ENCODE measurements at regions not wholly inside any gene's neighbourhood (a gene's known extent, or its start where the extent isn't known, plus 50 kb on each side); places are given as distances from the start of the nearest gene placed in this dataset.

GRCh38 chr6:25175196-25175595 is 104.0 kb upstream of the CARMIL1 start:
- no peak for TF ChIP-seq ARNTL (CRISPR knock-in tag; IDR thresholded peaks at IDR 0.05; ENCODE audit: borderline replicate concordance, low read depth)
- TF ChIP-seq, protein P1, sequence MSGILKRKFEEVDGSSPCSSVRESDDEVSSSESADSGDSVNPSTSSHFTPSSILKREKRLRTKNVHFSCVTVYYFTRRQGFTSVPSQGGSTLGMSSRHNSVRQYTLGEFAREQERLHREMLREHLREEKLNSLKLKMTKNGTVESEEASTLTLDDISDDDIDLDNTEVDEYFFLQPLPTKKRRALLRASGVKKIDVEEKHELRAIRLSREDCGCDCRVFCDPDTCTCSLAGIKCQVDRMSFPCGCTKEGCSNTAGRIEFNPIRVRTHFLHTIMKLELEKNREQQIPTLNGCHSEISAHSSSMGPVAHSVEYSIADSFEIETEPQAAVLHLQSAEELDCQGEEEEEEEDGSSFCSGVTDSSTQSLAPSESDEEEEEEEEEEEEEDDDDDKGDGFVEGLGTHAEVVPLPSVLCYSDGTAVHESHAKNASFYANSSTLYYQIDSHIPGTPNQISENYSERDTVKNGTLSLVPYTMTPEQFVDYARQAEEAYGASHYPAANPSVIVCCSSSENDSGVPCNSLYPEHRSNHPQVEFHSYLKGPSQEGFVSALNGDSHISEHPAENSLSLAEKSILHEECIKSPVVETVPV (CRISPR knock-in tag; IDR thresholded peaks at IDR 0.05), result no peak

Data from SK-N-SH treated with all-trans-retinoic acid at 6 μM for 48 hours (cell line).